Nephron progenitor cell (in vitro differentiated cells): ENCODE measurements at regions not wholly inside any gene's neighbourhood (a gene's known extent, or its start where the extent isn't known, plus 50 kb on each side); places are given as distances from the start of the nearest gene placed in this dataset.

Source experiments
- DNase-seq: peaks from one replicate; pipeline ENCODE4 v3.0.0; 2021
- H3K27ac Mint-ChIP-seq: 2 replicates; pipeline ENCODE4 v1.8.0; 2021; ENCODE audit warnings: mild to moderate bottlenecking, moderate library complexity, mixed read lengths
- H3K27me3 Mint-ChIP-seq: 2 replicates; pipeline ENCODE4 v1.8.0; 2021; ENCODE audit warnings: mild to moderate bottlenecking, low read depth, mixed read lengths; ENCODE audit not compliant: poor library complexity
- H3K36me3 Mint-ChIP-seq: 2 replicates; pipeline ENCODE4 v1.8.0; 2021; ENCODE audit warnings: low read depth, mixed read lengths
- H3K4me1 Mint-ChIP-seq: 2 replicates; pipeline ENCODE4 v1.8.0; 2021; ENCODE audit warnings: mixed read lengths
- H3K4me3 Mint-ChIP-seq: 2 replicates; pipeline ENCODE4 v1.8.0; 2021; ENCODE audit warnings: mild to moderate bottlenecking, moderate library complexity, mixed read lengths
- H3K9me3 Mint-ChIP-seq: 2 replicates; pipeline ENCODE4 v1.8.0; 2021; ENCODE audit warnings: mild to moderate bottlenecking, moderate library complexity, mixed read lengths
- CTCF ChIP-seq: fragments of 200-600 bp; sonication (generic); IDR thresholded peaks from 2 replicates; pipeline ENCODE4 v1.5.0; 2021; ENCODE audit warnings: antibody characterized with exemption

- H3K27ac Mint-ChIP-seq, result no peak overlapping the region
- H3K27me3 Mint-ChIP-seq, result no peaks in the 10 kb centered on the region
- no peak for TF ChIP-seq CTCF
- no peaks in the 10 kb centered on the region for H3K4me1 Mint-ChIP-seq
- no peaks in the 10 kb centered on the region for H3K36me3 Mint-ChIP-seq
- DNase-seq, result no peak
- no peak overlapping the region for H3K4me3 Mint-ChIP-seq
- H3K9me3 Mint-ChIP-seq, result no peaks in the 10 kb centered on the region
These were observed 276.0 kb downstream of the SOX2 start for GRCh38 chr3:181987736-181988135.

- no peak overlapping the region for H3K4me3 Mint-ChIP-seq
- no peak overlapping the region for H3K27ac Mint-ChIP-seq
- no peaks in the 10 kb centered on the region for H3K36me3 Mint-ChIP-seq
- no peak for DNase-seq
- peaks cover 4% of the 10 kb centered on the region for H3K9me3 Mint-ChIP-seq
- peaks cover 3% of the 10 kb centered on the region for H3K27me3 Mint-ChIP-seq
- peaks cover 25% of the 10 kb centered on the region for H3K4me1 Mint-ChIP-seq
- TF ChIP-seq CTCF, result no peak
These were observed 287.1 kb downstream of the SOX2 start for GRCh38 chr3:181998828-181999227.

GRCh38 chr3:181999314-181999713, 287.6 kb downstream of the SOX2 start:
- peaks cover 3% of the 10 kb centered on the region for H3K27me3 Mint-ChIP-seq
- no peak overlapping the region for H3K4me3 Mint-ChIP-seq
- TF ChIP-seq CTCF, result no peak
- peaks cover 4% of the 10 kb centered on the region for H3K9me3 Mint-ChIP-seq
- DNase-seq, result no peak
- no peak overlapping the region for H3K27ac Mint-ChIP-seq
- no peaks in the 10 kb centered on the region for H3K36me3 Mint-ChIP-seq
- peaks cover 25% of the 10 kb centered on the region for H3K4me1 Mint-ChIP-seq

- Mint-ChIP-seq H3K36me3 (no peaks in the 10 kb centered on the region), H3K27me3 (peaks cover 3% of the 10 kb centered on the region), H3K27ac (no peak overlapping the region), H3K4me3 (no peak overlapping the region), H3K4me1 (peaks cover 25% of the 10 kb centered on the region), H3K9me3 (no peaks in the 10 kb centered on the region)
- TF ChIP-seq CTCF, result no peak
- no peak for DNase-seq
These were observed 288.7 kb downstream of the SOX2 start for GRCh38 chr3:182000447-182000846.

- no peaks in the 10 kb centered on the region for H3K36me3 Mint-ChIP-seq
- peaks cover 16% of the 10 kb centered on the region for H3K4me1 Mint-ChIP-seq
- peaks cover 11% of the 10 kb centered on the region for H3K27me3 Mint-ChIP-seq
- H3K4me3 Mint-ChIP-seq, result no peak overlapping the region
- no peak for TF ChIP-seq CTCF
- DNase-seq, result no peak
- H3K27ac Mint-ChIP-seq, result no peak overlapping the region
- H3K9me3 Mint-ChIP-seq, result peaks cover 3% of the 10 kb centered on the region
These were observed 293.5 kb downstream of the SOX2 start for GRCh38 chr3:182005219-182005618.

- peaks cover 11% of the 10 kb centered on the region for H3K4me1 Mint-ChIP-seq
- no peaks in the 10 kb centered on the region for H3K36me3 Mint-ChIP-seq
- no peak for TF ChIP-seq CTCF
- H3K27me3 Mint-ChIP-seq, result peaks cover 11% of the 10 kb centered on the region
- peaks cover 3% of the 10 kb centered on the region for H3K9me3 Mint-ChIP-seq
- no peak for DNase-seq
- H3K27ac Mint-ChIP-seq, result no peak overlapping the region
- no peak overlapping the region for H3K4me3 Mint-ChIP-seq
These were observed 294.0 kb downstream of the SOX2 start for GRCh38 chr3:182005701-182006100.
